ENCODE measurements at regions not wholly inside any gene's neighbourhood (a gene's known extent, or its start where the extent isn't known, plus 50 kb on each side); places are given as distances from the start of the nearest gene placed in this dataset.
"Not testable (repeated sequence)": the region's sequence is repeated elsewhere in the genome, so short reads cannot be mapped to it uniquely, and the experiment has no call there.

DNA sequence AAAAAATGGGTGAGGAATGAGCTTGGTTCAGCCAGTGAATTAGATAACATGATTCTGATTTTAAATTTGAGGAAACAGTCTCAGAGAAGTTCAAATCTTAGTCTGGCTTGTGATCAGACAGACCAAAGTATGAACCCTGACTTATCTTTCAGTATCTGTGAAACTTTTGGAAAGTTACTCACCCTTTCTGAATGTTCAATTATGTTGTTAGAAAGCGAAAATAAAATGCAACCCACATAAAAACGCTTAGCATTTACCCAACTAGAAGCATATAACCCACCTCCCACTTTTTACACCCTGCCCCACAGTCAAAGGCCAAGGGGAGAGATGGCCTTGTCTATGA, 319.7 kb downstream of the SPATA31A1 start:
- H3K4me3 Mint-ChIP-seq; H3K9me3 Mint-ChIP-seq; DNase-seq; H3K36me3 Mint-ChIP-seq; H3K27ac Mint-ChIP-seq; H3K4me1 Mint-ChIP-seq; ATAC-seq (replicated peaks); H3K27me3 Mint-ChIP-seq: not testable (repeated sequence)

DNA sequence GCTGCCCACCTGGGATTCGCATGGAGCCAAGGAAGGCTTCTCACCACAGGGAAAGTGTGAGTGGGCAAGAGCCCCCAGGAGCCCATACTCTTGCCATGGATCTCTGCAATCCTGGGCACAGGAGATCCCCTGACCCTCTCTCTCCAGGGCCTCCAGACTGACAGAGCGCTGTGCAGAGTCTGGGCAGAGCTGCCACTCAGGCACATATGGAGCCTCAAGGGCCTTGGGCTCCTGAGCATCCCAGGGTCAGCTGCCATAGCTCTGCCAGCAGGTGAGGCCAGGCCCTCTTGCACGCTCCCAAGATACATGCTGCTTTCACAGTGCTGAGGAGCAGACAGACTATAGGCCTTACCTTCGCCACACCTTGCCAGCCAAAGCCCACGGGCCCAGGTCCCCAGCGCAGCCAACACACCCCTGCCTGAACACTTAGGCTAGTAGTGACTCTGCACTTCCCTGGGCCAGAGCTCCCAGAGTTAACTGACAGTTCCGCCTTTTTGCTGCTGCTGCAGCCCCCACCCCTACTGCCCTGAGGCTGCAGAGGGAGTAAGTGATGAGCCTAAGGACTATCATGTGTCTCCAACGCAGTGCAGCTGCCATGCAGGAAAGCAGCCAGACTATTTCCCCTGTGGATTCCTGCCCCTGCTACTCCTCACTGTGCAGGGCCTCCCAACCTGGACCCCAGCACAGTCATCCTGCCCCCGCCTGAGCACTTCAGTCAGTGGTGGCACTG, 323.2 kb downstream of the SPATA31A1 start:
- ATAC-seq (replicated peaks); H3K27me3 Mint-ChIP-seq: not testable (repeated sequence)

DNA sequence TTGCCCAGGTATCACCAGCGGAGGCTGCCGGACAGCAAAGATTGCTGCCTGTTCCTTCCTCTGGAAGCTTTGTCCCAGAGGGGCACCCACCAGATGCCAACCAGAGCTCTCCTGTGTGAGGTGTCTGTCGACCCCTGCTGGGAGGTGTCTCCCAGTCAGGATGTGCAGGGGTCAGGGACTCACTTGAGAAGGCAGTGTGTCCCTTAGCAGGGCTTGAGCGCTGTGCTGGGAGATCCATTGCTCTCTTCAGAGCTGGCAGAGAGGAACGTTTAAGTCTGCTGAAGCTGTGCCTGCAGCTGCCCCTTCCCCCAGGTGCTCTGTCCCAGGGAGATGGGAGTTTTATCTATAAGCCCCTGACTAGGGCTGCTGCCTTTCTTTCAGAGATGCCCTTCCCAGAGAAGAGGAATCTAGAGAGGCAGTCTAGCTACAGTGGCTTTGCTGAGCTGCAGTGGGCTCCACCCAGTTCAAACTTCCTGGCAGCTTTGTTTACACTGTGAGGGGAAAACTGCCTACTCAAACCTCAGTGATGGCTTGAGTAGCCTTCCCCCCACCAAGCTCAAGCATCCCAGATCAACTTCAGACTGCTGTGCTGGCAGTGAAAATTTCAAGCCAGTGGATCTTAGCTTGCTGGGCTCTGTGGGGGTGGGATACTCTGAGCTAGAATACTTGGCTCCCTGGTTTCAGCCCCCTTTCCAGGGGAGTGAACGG, 325.4 kb downstream of the SPATA31A1 start:
- DNase-seq; H3K27me3 Mint-ChIP-seq; H3K4me3 Mint-ChIP-seq; H3K36me3 Mint-ChIP-seq; H3K4me1 Mint-ChIP-seq; H3K27ac Mint-ChIP-seq; ATAC-seq (replicated peaks); H3K9me3 Mint-ChIP-seq: not testable (repeated sequence)

More for the DNA sequence above, 323.2 kb downstream of the SPATA31A1 start:
- H3K36me3 Mint-ChIP-seq, DNase-seq, H3K27ac Mint-ChIP-seq, H3K4me3 Mint-ChIP-seq, H3K9me3 Mint-ChIP-seq, H3K4me1 Mint-ChIP-seq: not testable (repeated sequence)

DNA sequence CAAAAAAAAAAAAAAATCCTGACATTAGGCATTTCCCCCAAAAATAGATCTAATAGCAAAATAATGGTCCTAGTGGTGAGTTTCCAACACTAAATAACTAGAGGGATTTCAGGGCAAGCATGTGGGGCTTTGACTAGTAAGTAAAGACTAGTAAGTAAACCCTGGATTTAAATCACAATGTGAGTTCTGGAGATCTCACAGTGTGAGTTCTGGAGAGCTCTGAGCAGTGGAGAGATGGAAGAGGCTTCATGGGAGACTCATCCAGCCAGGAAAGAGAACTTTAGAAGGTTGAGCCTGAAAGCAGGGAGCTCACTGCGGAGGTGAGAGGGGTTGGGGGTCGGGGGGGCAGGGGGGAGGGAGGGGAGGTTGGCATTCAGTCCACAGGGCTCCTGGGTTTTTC, 373.4 kb downstream of the SPATA31A1 start:
- not testable (repeated sequence) for DNase-seq; ATAC-seq (replicated peaks); H3K9me3 Mint-ChIP-seq; H3K27me3 Mint-ChIP-seq; H3K36me3 Mint-ChIP-seq; H3K27ac Mint-ChIP-seq; H3K4me3 Mint-ChIP-seq; H3K4me1 Mint-ChIP-seq

DNA sequence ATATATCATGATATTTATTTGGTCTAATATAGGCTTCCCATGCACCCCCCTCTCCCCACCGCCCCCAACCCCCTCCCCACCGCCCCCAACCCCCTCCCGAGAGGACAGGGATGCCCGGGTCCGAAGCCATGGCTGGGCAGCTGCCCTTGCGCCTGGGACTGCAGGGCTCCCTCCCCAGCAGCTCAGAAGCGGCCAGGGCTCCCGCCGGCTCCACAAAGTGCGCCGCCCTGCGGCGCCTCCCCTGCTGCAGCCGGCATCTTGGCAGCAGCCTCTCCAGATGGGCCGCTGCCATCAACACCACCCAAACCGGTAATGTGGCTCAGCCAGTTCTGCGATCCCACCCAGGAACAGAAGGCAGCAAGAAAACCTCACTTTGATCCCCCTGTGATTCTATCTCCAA, 389.4 kb downstream of the SPATA31A1 start:
- not testable (repeated sequence) for H3K4me1 Mint-ChIP-seq; H3K27ac Mint-ChIP-seq; DNase-seq; H3K27me3 Mint-ChIP-seq; H3K9me3 Mint-ChIP-seq; H3K36me3 Mint-ChIP-seq; ATAC-seq (replicated peaks); H3K4me3 Mint-ChIP-seq

DNA sequence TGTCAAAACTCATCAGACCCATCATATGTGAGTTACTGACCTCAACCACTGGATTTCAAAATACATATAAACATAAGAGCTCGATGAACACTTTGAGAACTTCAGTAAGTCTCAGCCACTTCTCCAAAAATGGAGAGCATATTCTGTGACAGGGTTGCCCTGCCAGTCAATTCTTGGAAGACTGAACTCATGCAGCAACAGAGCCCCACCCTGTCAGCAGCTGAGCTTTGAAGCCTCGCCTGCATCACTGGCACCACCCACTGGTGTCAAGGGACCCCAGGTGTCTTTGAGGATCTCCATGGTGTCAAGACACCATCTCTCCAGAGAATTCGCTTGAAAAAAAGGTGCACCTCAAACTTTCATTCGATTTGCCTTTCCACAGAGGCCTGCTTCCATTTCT, 420.1 kb downstream of the SPATA31A1 start:
- not testable (repeated sequence) for H3K27ac Mint-ChIP-seq; H3K4me1 Mint-ChIP-seq; H3K4me3 Mint-ChIP-seq; H3K9me3 Mint-ChIP-seq; H3K27me3 Mint-ChIP-seq; H3K36me3 Mint-ChIP-seq; DNase-seq; ATAC-seq (replicated peaks)

DNA sequence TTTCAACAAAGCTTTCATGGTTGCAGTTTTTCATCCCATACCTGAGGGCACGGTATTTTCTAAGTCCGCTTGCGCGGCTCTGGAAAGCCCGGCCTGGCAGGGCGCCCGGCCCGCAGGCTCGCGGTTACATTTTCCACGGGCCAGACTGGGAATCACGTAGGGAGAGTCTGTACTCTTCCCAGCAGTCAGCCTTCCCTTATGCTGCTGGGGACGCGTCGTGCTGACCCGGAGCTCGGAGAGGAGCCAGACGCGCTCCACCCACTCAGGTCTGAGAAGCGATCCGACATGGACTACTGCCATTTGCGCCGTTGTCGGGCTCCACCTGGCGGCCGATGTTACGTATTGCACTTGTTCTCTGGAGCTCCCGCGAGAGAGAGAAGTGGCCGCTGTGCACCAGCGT, 435.9 kb downstream of the SPATA31A1 start:
- not testable (repeated sequence) for H3K4me1 Mint-ChIP-seq, H3K9me3 Mint-ChIP-seq, H3K36me3 Mint-ChIP-seq, H3K27ac Mint-ChIP-seq, H3K4me3 Mint-ChIP-seq, H3K27me3 Mint-ChIP-seq
- peak; percentile 96 to 99 for ATAC-seq (replicated peaks)
- DNase-seq = peak; percentile 14

DNA sequence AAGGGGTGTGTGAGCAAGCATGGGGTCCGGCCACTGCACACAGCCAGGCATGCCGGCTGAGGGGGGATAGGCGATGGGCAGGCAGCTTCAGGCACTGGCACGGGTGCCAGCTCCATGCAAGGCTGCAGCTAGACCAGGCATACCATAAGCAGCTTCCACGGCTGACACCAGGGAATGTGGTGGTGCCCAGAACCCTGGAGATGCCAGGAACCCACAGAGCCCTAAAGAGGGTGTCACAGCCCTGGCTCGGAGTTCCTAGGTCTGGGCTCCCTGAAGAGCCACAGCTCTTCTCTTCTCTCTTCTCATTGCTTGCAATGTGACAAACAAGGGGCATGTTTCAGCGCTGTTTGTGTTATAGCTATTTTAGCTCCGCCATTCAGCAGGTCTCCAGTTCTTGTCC, 442.5 kb downstream of the SPATA31A1 start:
- not testable (repeated sequence) for H3K36me3 Mint-ChIP-seq; H3K27ac Mint-ChIP-seq; H3K4me1 Mint-ChIP-seq; DNase-seq; H3K27me3 Mint-ChIP-seq; H3K9me3 Mint-ChIP-seq; ATAC-seq (replicated peaks); H3K4me3 Mint-ChIP-seq

DNA sequence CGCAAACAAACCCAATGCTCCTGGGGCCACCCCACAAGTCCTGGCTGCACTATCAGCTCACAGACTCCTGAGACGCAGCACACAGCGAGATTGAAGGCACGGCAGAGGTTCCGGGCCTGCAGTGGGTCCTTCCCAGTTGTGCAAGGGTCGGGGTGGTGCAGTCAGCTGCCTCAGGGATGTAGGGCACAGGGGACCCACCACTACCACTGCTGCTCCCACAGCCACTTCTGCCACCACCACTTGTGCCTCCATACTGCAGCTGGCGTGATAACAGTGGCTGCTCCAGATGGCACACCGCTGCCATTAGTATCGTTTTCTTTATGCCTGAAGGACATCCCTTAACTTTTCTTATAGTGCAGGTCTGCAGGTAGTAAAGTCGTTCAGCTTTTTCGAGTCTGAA, 443.8 kb downstream of the SPATA31A1 start:
- DNase-seq, H3K4me3 Mint-ChIP-seq: not testable (repeated sequence)

DNA sequence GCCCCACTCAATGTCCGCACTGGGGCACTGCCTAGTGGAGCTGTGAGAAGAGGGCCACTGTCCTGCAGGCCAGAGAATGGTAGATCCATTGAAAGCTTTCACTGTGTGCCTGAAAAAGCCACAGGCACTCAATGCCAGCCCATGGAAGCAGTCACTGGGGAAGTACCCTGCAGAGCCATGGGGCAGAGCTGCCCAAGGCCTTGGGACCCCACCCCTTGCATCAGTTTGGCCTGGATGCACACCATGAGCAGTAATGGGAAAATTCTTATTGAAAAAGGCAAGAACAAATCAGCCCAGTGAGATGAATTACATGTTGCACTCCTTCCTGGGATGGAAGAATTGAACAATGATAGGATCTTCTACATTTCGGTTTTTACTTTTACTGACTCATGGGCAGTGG, 447.1 kb downstream of the SPATA31A1 start:
- not testable (repeated sequence) for H3K4me1 Mint-ChIP-seq; DNase-seq; H3K4me3 Mint-ChIP-seq; H3K9me3 Mint-ChIP-seq; H3K27ac Mint-ChIP-seq; ATAC-seq (replicated peaks); H3K27me3 Mint-ChIP-seq; H3K36me3 Mint-ChIP-seq

More for the DNA sequence above, 443.8 kb downstream of the SPATA31A1 start:
- not testable (repeated sequence) for H3K27me3 Mint-ChIP-seq; H3K27ac Mint-ChIP-seq; H3K9me3 Mint-ChIP-seq; H3K36me3 Mint-ChIP-seq; ATAC-seq (replicated peaks); H3K4me1 Mint-ChIP-seq

DNA sequence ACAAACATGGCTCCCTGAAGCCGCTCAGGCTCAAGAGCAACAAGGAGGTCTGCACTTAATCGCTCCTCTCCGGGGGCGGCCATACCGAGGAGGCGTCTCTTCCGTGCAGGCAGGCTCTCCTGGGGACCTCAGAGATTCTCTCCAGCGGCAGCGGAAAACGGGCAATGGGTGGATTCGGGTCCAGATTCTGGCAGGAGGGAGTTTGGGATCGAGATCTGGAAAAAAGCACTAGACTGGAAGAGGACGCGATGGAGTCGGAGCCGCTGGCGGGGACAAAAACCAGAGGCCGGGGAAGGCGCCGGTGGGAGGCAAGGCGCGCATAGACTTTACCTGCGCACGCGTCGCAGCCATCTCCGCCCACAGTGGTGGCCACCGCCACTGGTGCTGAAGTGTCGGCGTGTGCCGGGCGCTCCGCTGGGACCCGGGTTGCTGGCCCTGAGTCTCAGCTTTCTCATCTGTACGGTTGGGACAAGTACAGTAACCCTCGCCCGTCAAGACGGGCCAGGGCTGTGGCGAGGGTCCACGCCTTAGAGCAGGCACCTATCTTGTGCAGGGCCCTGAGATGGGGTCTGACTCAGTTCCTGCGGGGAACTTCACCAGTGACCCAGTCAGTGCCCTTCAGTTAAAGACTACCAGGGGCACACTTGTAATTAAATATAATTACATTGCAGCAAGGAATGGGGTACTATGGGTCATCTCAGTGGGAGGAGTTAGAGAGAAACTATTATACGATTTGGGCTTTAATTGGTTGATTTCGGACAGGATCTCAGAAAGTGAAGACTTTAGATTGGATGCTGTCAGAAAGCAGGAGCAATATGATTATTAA, 454.1 kb downstream of the SPATA31A1 start:
- H3K27me3 Mint-ChIP-seq, H3K9me3 Mint-ChIP-seq, H3K4me1 Mint-ChIP-seq, H3K36me3 Mint-ChIP-seq: not testable (repeated sequence)
- DNase-seq (peak; percentile 75), ATAC-seq (replicated peaks) (peak; percentile 92 to 99)
- peak overlapping the region; percentile 98 to 100 for H3K4me3 Mint-ChIP-seq
- H3K27ac Mint-ChIP-seq = peak overlapping the region; percentile 100

DNA sequence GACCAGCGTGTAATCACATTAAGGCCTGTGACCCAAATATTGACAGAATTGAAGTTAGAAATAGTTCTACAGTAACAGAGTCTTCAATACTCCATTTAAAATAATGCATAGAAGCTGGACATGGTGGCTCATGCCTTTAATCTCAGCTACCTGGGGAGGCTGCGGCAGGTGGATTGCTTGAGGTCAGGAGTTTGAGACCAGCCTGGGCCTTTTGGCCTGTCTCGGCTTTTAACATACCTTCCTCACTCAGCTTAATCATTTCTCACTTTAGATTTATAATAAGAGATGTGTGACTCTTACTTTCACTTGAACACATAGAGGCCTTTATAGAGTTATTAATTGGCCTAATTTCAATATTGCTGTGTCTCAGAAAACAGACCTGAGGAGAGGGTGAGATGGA, 454.9 kb downstream of the SPATA31A1 start:
- H3K4me3 Mint-ChIP-seq; H3K4me1 Mint-ChIP-seq; H3K9me3 Mint-ChIP-seq; H3K27me3 Mint-ChIP-seq; H3K36me3 Mint-ChIP-seq; H3K27ac Mint-ChIP-seq; ATAC-seq (replicated peaks); DNase-seq: not testable (repeated sequence)

DNA sequence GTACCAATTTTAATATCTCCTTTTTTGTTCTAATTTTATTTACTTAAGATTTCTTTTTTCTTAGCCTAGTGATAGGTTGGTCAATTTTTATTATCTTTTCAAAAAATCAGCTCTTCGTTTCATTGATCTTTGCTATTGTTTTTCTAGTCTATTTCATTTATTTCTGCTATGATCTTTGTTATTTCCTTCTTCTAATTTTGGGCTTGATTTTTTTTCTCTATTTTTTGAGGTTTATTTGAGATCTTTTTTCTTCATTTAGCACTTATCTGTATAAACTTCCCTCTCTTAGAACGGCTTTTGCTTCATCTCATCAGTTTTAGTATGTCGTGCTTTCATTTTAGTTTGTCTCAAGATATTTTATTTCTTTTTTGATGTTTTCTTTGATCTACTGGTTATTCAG, 456.1 kb downstream of the SPATA31A1 start:
- not testable (repeated sequence) for H3K4me3 Mint-ChIP-seq; H3K27ac Mint-ChIP-seq; H3K4me1 Mint-ChIP-seq; H3K9me3 Mint-ChIP-seq; ATAC-seq (replicated peaks); H3K36me3 Mint-ChIP-seq; H3K27me3 Mint-ChIP-seq; DNase-seq

DNA sequence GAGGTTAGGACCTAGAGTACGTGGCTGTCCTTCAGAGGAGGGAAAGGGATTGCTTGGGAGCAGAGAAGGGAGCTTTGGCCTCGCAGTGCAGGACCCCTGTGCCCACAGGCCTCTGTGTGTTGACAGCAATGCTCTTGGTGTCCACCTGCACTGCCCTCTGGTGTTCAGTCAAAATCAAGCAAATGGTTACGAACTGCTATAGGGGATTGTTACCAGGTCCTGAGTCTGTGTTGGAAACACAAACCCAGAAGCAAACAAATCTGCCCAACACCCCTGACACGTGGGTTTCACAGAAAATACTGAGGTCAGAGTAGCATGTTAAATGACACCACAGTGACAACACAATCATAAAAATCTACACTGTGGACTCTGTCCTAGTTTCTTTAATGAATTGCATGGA, 473.0 kb downstream of the SPATA31A1 start:
- not testable (repeated sequence) for H3K27ac Mint-ChIP-seq; ATAC-seq (replicated peaks); H3K27me3 Mint-ChIP-seq; H3K4me3 Mint-ChIP-seq; H3K9me3 Mint-ChIP-seq; DNase-seq; H3K4me1 Mint-ChIP-seq
- peaks cover 0 to 15% of the 10 kb centered on the region in 2 donors for H3K36me3 Mint-ChIP-seq
